ENCODE measurements at regions not wholly inside any gene's neighbourhood (a gene's known extent, or its start where the extent isn't known, plus 50 kb on each side); places are given as distances from the start of the nearest gene placed in this dataset.

- TF ChIP-seq EP300 (IDR thresholded peaks at IDR 0.05): no peak
- TF ChIP-seq, protein P1, sequence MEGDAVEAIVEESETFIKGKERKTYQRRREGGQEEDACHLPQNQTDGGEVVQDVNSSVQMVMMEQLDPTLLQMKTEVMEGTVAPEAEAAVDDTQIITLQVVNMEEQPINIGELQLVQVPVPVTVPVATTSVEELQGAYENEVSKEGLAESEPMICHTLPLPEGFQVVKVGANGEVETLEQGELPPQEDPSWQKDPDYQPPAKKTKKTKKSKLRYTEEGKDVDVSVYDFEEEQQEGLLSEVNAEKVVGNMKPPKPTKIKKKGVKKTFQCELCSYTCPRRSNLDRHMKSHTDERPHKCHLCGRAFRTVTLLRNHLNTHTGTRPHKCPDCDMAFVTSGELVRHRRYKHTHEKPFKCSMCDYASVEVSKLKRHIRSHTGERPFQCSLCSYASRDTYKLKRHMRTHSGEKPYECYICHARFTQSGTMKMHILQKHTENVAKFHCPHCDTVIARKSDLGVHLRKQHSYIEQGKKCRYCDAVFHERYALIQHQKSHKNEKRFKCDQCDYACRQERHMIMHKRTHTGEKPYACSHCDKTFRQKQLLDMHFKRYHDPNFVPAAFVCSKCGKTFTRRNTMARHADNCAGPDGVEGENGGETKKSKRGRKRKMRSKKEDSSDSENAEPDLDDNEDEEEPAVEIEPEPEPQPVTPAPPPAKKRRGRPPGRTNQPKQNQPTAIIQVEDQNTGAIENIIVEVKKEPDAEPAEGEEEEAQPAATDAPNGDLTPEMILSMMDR (IDR thresholded peaks at IDR 0.05): no peak
- TF ChIP-seq POLR2A (IDR thresholded peaks at IDR 0.05): no peak
These were observed 73.9 kb upstream of the USP24 start for GRCh38 chr1:55289042-55289441.

All from tibial nerve (tissue), 4 donors.